A673 (cell line): ENCODE measurements at regions not wholly inside any gene's neighbourhood (a gene's known extent, or its start where the extent isn't known, plus 50 kb on each side); places are given as distances from the start of the nearest gene placed in this dataset.
"Not testable (repeated sequence)": the region's sequence is repeated elsewhere in the genome, so short reads cannot be mapped to it uniquely, and the experiment has no call there.

ENCODE experiments used
- BruUV-seq: library from RNA; stranded (reverse); fragments of 400-500 nt; replicated peaks from 2 replicates; lab custom pipeline; 2021; lab: Mats Ljungman, UMichigan
- CTCF ChIA-PET: fragments of 300-600 bp; sonication (Branson Sonifier 250); formaldehyde crosslinking; loops from one replicate; lab custom pipeline; 2022; ENCODE audit warnings: antibody characterized with exemption; lab: Charles Lee
- POLR2A ChIA-PET: fragments of 300-600 bp; sonication (Branson Sonifier 250); formaldehyde crosslinking; loops from one replicate; lab custom pipeline; 2022; ENCODE audit warnings: antibody characterized with exemption; ENCODE audit not compliant: low non-redundant PET; lab: Charles Lee
- DNase-seq: peaks from one replicate; pipeline ENCODE4 v3.0.0-alpha.2; 2015; ENCODE audit warnings: low spot score
- H3K27ac ChIP-seq: fragments of 200-600 bp; sonication (generic); 2 replicates; pipeline ENCODE4 v1.5.1; 2016; ENCODE audit warnings: mixed run types, low read depth, mild to moderate bottlenecking, mixed read lengths, antibody characterized with exemption, low read length; ENCODE audit not compliant: poor library complexity, severe bottlenecking
- H3K27me3 ChIP-seq: fragments of 200-600 bp; sonication (generic); replicated peaks from 2 replicates; pipeline ENCODE4 v1.6.1; 2017; ENCODE audit warnings: mixed run types, low read depth, mild to moderate bottlenecking, mixed read lengths, antibody characterized with exemption, low read length; ENCODE audit not compliant: insufficient read depth, poor library complexity
- H3K36me3 ChIP-seq: fragments of 200-600 bp; sonication (generic); 2 replicates; pipeline ENCODE4 v1.6.1; 2016; ENCODE audit warnings: mixed run types, mild to moderate bottlenecking, mixed read lengths, antibody characterized with exemption, low read length; ENCODE audit not compliant: insufficient read depth, poor library complexity, severe bottlenecking
- H3K4me1 ChIP-seq: fragments of 200-600 bp; sonication (generic); 2 replicates; pipeline ENCODE4 v1.6.1; 2017; ENCODE audit warnings: mixed run types, mild to moderate bottlenecking, mixed read lengths, antibody characterized with exemption, low read length; ENCODE audit not compliant: insufficient read depth, poor library complexity, severe bottlenecking
- H3K4me3 ChIP-seq: fragments of 200-600 bp; sonication (generic); 2 replicates; pipeline ENCODE4 v1.5.1; 2016; ENCODE audit warnings: low read depth, mixed run types, mild to moderate bottlenecking, mixed read lengths, low read length; ENCODE audit not compliant: poor library complexity, severe bottlenecking
- H3K9me3 ChIP-seq: fragments of 200-600 bp; sonication (generic); 2 replicates; pipeline ENCODE4 v1.6.1; 2016; ENCODE audit warnings: mixed run types, low read depth, mild to moderate bottlenecking, mixed read lengths, antibody characterized with exemption, low read length; ENCODE audit not compliant: poor library complexity, severe bottlenecking
- intact Hi-C: fragments of 100-400 bp; cut with micrococcal nuclease; formaldehyde crosslinking; loops from one replicate; pipeline ENCODE4 v1.10.0; 2022; ENCODE audit not compliant: unreplicated experiment

- H3K9me3 ChIP-seq, H3K36me3 ChIP-seq, intact Hi-C loops, H3K27ac ChIP-seq, BruUV-seq, POLR2A ChIA-PET, DNase-seq, H3K4me1 ChIP-seq, H3K4me3 ChIP-seq, H3K27me3 ChIP-seq: not testable (repeated sequence)
- CTCF ChIA-PET, result interaction anchor here (0.6 kb wide), 1 partner anchor 22 kb away, joined by 4 read pairs; no protein-coding TSS in a partner anchor
These were observed 666.2 kb downstream of the PRIM2 start for GRCh38 chr6:57983603-57984002.

GRCh38 chr6:57984575-57984974 is 667.1 kb downstream of the PRIM2 start:
- CTCF ChIA-PET, H3K36me3 ChIP-seq, POLR2A ChIA-PET, H3K9me3 ChIP-seq, H3K4me1 ChIP-seq, H3K4me3 ChIP-seq, DNase-seq, H3K27me3 ChIP-seq, BruUV-seq, H3K27ac ChIP-seq, intact Hi-C loops: not testable (repeated sequence)

- CTCF ChIA-PET, POLR2A ChIA-PET, BruUV-seq, H3K36me3 ChIP-seq, H3K27ac ChIP-seq, H3K4me1 ChIP-seq, H3K9me3 ChIP-seq, intact Hi-C loops, H3K27me3 ChIP-seq, H3K4me3 ChIP-seq, DNase-seq: not testable (repeated sequence)
These were observed 668.3 kb downstream of the PRIM2 start for GRCh38 chr6:57985734-57986133.

GRCh38 chr6:57986584-57986983 is 669.2 kb downstream of the PRIM2 start:
- intact Hi-C loops, CTCF ChIA-PET, H3K4me1 ChIP-seq, H3K27ac ChIP-seq, POLR2A ChIA-PET, H3K4me3 ChIP-seq, BruUV-seq, DNase-seq, H3K36me3 ChIP-seq, H3K27me3 ChIP-seq, H3K9me3 ChIP-seq: not testable (repeated sequence)

- H3K9me3 ChIP-seq, POLR2A ChIA-PET, H3K27ac ChIP-seq, H3K4me1 ChIP-seq, H3K27me3 ChIP-seq, CTCF ChIA-PET, BruUV-seq, H3K4me3 ChIP-seq, DNase-seq, H3K36me3 ChIP-seq, intact Hi-C loops: not testable (repeated sequence)
These were observed 672.2 kb downstream of the PRIM2 start for GRCh38 chr6:57989520-57990080.

- BruUV-seq, H3K9me3 ChIP-seq, H3K4me1 ChIP-seq, DNase-seq, CTCF ChIA-PET, H3K36me3 ChIP-seq, H3K27ac ChIP-seq, H3K4me3 ChIP-seq, POLR2A ChIA-PET, H3K27me3 ChIP-seq, intact Hi-C loops: not testable (repeated sequence)
These were observed 681.6 kb downstream of the PRIM2 start for GRCh38 chr6:57998858-57999619.

GRCh38 chr6:58000233-58000632 is 682.8 kb downstream of the PRIM2 start:
- intact Hi-C loops, H3K36me3 ChIP-seq, BruUV-seq, H3K4me1 ChIP-seq, POLR2A ChIA-PET, CTCF ChIA-PET, H3K4me3 ChIP-seq, H3K27me3 ChIP-seq, H3K9me3 ChIP-seq, DNase-seq, H3K27ac ChIP-seq: not testable (repeated sequence)
